Mesodermal cell (in vitro differentiated cells): ENCODE measurements at regions not wholly inside any gene's neighbourhood (a gene's known extent, or its start where the extent isn't known, plus 50 kb on each side); places are given as distances from the start of the nearest gene placed in this dataset.
"Not testable (repeated sequence)": the region's sequence is repeated elsewhere in the genome, so short reads cannot be mapped to it uniquely, and the experiment has no call there.

ENCODE experiments used
- H3K27ac ChIP-seq: 2 replicates; pipeline ENCODE4 v1.7.0; 2013; ENCODE audit warnings: mild to moderate bottlenecking, low read depth, low read length, moderate library complexity; ENCODE audit not compliant: severe bottlenecking
- H3K36me3 ChIP-seq: 2 replicates; pipeline ENCODE4 v1.7.1; 2013; ENCODE audit warnings: mild to moderate bottlenecking, low read length, moderate library complexity; ENCODE audit not compliant: control insufficient read depth, insufficient read depth
- H3K4me1 ChIP-seq: one replicate; pipeline ENCODE4 v1.7.1; 2013; ENCODE audit warnings: mild to moderate bottlenecking, low read length; ENCODE audit not compliant: insufficient read depth, control insufficient read depth, poor library complexity, severe bottlenecking
- H3K4me3 ChIP-seq: 2 replicates; pipeline ENCODE4 v1.7.0; 2013; ENCODE audit warnings: low read length, control low read depth, mild to moderate bottlenecking; ENCODE audit not compliant: insufficient read depth, poor library complexity, severe bottlenecking; ENCODE audit errors: extremely low read depth
- H3K9me3 ChIP-seq: 2 replicates; pipeline ENCODE4 v1.7.1; 2013; ENCODE audit warnings: mild to moderate bottlenecking, low read length, moderate library complexity; ENCODE audit not compliant: control insufficient read depth
- WGBS, 2 experiments: methylation state at CpG; one replicate each; pipeline ENCODE4 v1.1.5; 2013; ENCODE audit warnings: missing lambda C conversion rate in 2 of 2; ENCODE audit not compliant: insufficient coverage in 2 of 2; 5-methylcytosine and 5-hydroxymethylcytosine counted together

GRCh38 chr15:53036641-53037040 is 246.5 kb upstream of the ONECUT1 start:
- no peaks in the 10 kb centered on the region for H3K36me3 ChIP-seq
- no peaks in the 10 kb centered on the region for H3K9me3 ChIP-seq
- WGBS, 2 experiments: no CpG with 5 or more reads among the region's 2 CpGs
- H3K27ac ChIP-seq: no peak overlapping the region
- no peak overlapping the region for H3K4me3 ChIP-seq
- peaks cover 4% of the 10 kb centered on the region for H3K4me1 ChIP-seq

- no peak overlapping the region for H3K27ac ChIP-seq
- H3K4me3 ChIP-seq: no peak overlapping the region
- H3K9me3 ChIP-seq: no peaks in the 10 kb centered on the region
- peaks cover 4% of the 10 kb centered on the region for H3K4me1 ChIP-seq
- 82 to 90% methylated on average over 3 to 4 of the region's 4 CpGs for WGBS, 2 experiments
- H3K36me3 ChIP-seq: no peaks in the 10 kb centered on the region
Measured at GRCh38 chr15:53034767-53035245, 244.7 kb upstream of the ONECUT1 start.

- 94 to 95% methylated on average over 4 of the region's 4 CpGs for WGBS, 2 experiments
- Histone ChIP-seq H3K4me1 (peaks cover 4% of the 10 kb centered on the region), H3K9me3 (no peaks in the 10 kb centered on the region), H3K4me3 (no peak overlapping the region), H3K27ac (no peak overlapping the region), H3K36me3 (no peaks in the 10 kb centered on the region)
Measured at GRCh38 chr15:53033709-53034108, 243.6 kb upstream of the ONECUT1 start.

GRCh38 chr15:53031469-53031868 is 241.3 kb upstream of the ONECUT1 start:
- no peaks in the 10 kb centered on the region for H3K9me3 ChIP-seq
- WGBS, 2 experiments: 88% methylated on average over 1 of the region's 1 CpG; no CpG with 5 or more reads in 1 of the 2 experiments
- H3K4me1 ChIP-seq: no peaks in the 10 kb centered on the region
- no peak overlapping the region for H3K27ac ChIP-seq
- no peak overlapping the region for H3K4me3 ChIP-seq
- H3K36me3 ChIP-seq: no peaks in the 10 kb centered on the region

GRCh38 chr15:53022788-53023187 is 232.7 kb upstream of the ONECUT1 start:
- Histone ChIP-seq H3K27ac (no peak overlapping the region), H3K4me3 (no peak overlapping the region), H3K9me3 (no peaks in the 10 kb centered on the region), H3K36me3 (no peaks in the 10 kb centered on the region), H3K4me1 (no peaks in the 10 kb centered on the region)
- WGBS, 2 experiments: 82 to 100% methylated on average over 1 to 2 of the region's 4 CpGs

GRCh38 chr15:53013329-53013728 is 223.2 kb upstream of the ONECUT1 start:
- 100% methylated on average over 1 of the region's 2 CpGs; no CpG with 5 or more reads in 1 of the 2 experiments for WGBS, 2 experiments
- no peak overlapping the region for H3K4me3 ChIP-seq
- H3K9me3 ChIP-seq: no peaks in the 10 kb centered on the region
- no peak overlapping the region for H3K27ac ChIP-seq
- no peaks in the 10 kb centered on the region for H3K4me1 ChIP-seq
- no peaks in the 10 kb centered on the region for H3K36me3 ChIP-seq

GRCh38 chr15:53011779-53012178 is 221.6 kb upstream of the ONECUT1 start:
- H3K27ac ChIP-seq, H3K4me1 ChIP-seq, H3K4me3 ChIP-seq, H3K9me3 ChIP-seq, H3K36me3 ChIP-seq: not testable (repeated sequence)
- 90 to 93% methylated on average over 2 of the region's 2 CpGs for WGBS, 2 experiments

- Histone ChIP-seq H3K4me3 (no peak overlapping the region), H3K9me3 (no peaks in the 10 kb centered on the region), H3K27ac (no peak overlapping the region), H3K36me3 (no peaks in the 10 kb centered on the region), H3K4me1 (no peaks in the 10 kb centered on the region)
- 86% methylated on average over 1 of the region's 1 CpG; no CpG with 5 or more reads in 1 of the 2 experiments for WGBS, 2 experiments
Measured at GRCh38 chr15:53009093-53009492, 219.0 kb upstream of the ONECUT1 start.

- no peak overlapping the region for H3K4me3 ChIP-seq
- no peaks in the 10 kb centered on the region for H3K36me3 ChIP-seq
- H3K27ac ChIP-seq: no peak overlapping the region
- no peaks in the 10 kb centered on the region for H3K9me3 ChIP-seq
- WGBS, 2 experiments: 73 to 100% methylated on average over 2 to 3 of the region's 4 CpGs
- H3K4me1 ChIP-seq: no peaks in the 10 kb centered on the region
Measured at GRCh38 chr15:53000409-53000808, 210.3 kb upstream of the ONECUT1 start.

- Histone ChIP-seq H3K9me3 (no peaks in the 10 kb centered on the region), H3K36me3 (no peaks in the 10 kb centered on the region), H3K27ac (no peak overlapping the region), H3K4me1 (no peaks in the 10 kb centered on the region), H3K4me3 (no peak overlapping the region)
Measured at GRCh38 chr15:52997123-52997522, 207.0 kb upstream of the ONECUT1 start.

- Histone ChIP-seq H3K9me3 (no peaks in the 10 kb centered on the region), H3K36me3 (no peaks in the 10 kb centered on the region), H3K4me3 (no peak overlapping the region), H3K27ac (no peak overlapping the region), H3K4me1 (no peaks in the 10 kb centered on the region)
- WGBS, 2 experiments: 100% methylated on average over 1 of the region's 1 CpG; no CpG with 5 or more reads in 1 of the 2 experiments
Measured at GRCh38 chr15:52994290-52994689, 204.2 kb upstream of the ONECUT1 start.
